ENCODE measurements at regions not wholly inside any gene's neighbourhood (a gene's known extent, or its start where the extent isn't known, plus 50 kb on each side); places are given as distances from the start of the nearest gene placed in this dataset.

DNA sequence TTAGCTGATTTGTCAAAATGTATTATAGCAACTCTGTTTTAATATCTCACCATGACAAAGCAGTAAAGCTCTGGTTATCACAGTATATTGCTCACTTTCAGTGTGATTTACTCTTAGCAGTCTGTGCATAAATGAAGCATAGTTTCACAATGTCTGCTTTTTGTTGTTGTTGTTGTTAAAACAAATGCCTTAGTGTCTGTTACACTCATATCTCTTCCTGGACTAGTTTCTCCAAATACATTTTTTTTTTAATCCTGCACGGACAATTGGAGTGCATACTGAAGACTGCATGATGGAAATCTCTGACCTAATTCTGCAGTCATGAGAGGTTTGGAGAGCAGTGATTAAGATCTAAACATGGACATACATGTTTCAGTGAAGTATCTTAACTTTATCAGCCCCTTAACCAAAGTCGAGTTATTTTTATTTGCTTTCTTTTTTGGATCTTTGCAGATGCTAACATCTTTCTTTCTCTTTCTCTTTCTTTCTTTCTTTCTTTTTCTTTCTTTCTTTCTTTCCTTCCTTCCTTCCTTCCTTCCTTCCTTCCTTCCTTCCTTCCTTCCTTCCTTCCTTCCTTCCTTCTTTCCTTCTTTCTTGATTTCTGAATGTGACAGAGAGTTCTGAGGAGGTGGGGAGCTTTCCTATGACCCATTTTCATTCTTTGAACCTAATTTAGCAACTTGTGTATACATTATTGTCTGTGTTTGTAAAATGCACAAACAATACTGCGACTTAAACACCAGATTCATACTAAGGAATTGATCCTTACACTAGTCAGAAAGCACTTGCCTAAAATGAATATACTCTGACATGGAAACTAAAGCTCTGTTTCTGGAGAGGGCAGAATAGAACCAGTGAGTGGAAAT is 161.5 kb upstream of the AGR3 start:
- TF ChIP-seq, protein P1, sequence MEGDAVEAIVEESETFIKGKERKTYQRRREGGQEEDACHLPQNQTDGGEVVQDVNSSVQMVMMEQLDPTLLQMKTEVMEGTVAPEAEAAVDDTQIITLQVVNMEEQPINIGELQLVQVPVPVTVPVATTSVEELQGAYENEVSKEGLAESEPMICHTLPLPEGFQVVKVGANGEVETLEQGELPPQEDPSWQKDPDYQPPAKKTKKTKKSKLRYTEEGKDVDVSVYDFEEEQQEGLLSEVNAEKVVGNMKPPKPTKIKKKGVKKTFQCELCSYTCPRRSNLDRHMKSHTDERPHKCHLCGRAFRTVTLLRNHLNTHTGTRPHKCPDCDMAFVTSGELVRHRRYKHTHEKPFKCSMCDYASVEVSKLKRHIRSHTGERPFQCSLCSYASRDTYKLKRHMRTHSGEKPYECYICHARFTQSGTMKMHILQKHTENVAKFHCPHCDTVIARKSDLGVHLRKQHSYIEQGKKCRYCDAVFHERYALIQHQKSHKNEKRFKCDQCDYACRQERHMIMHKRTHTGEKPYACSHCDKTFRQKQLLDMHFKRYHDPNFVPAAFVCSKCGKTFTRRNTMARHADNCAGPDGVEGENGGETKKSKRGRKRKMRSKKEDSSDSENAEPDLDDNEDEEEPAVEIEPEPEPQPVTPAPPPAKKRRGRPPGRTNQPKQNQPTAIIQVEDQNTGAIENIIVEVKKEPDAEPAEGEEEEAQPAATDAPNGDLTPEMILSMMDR (IDR thresholded peaks at IDR 0.05 in 8 of 11, conservative IDR thresholded peaks at IDR 0.05 in 3 of 11), result no peak
- no peak for TF ChIP-seq POLR2A (IDR thresholded peaks at IDR 0.05)

Data from spleen (tissue), 7 donors.